CD4-positive, alpha-beta T cell treated with Interleukin-17A for 1 hour (primary cell): ENCODE measurements at regions not wholly inside any gene's neighbourhood (a gene's known extent, or its start where the extent isn't known, plus 50 kb on each side); places are given as distances from the start of the nearest gene placed in this dataset.
"Not testable (repeated sequence)": the region's sequence is repeated elsewhere in the genome, so short reads cannot be mapped to it uniquely, and the experiment has no call there.

ENCODE experiments used
- DNase-seq: peaks from one replicate; pipeline ENCODE4 v3.0.0-alpha.2; 2020

- DNase-seq = no peak
These were observed 93.2 kb downstream of the TEX29 start for GRCh38 chr13:111413407-111414187.

- DNase-seq = no peak
These were observed 93.9 kb downstream of the TEX29 start for GRCh38 chr13:111414341-111414740.

GRCh38 chr13:111415246-111415645 lies 94.8 kb downstream of the TEX29 start:
- DNase-seq = no peak

DNA sequence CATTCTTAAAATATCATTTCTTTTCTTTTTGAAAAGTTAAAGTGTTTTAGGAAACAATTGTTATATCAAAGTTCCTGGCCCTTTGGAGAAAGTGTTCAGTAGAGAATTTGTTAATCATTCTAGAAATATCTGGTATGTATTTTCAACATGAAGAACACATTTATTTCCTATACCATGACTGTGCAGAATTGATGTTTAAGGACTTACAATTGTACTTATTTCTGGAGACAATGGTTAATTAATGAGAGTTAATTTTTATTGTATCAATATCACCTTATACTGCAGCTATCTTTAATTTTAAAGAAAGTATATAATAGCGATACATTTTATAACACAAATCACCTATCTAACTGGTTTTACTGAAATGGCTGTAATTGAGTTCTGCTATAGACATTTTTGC lies 95.3 kb downstream of the TEX29 start:
- DNase-seq = no peak

- no peak for DNase-seq
These were observed 97.7 kb downstream of the TEX29 start for GRCh38 chr13:111418101-111418500.

DNA sequence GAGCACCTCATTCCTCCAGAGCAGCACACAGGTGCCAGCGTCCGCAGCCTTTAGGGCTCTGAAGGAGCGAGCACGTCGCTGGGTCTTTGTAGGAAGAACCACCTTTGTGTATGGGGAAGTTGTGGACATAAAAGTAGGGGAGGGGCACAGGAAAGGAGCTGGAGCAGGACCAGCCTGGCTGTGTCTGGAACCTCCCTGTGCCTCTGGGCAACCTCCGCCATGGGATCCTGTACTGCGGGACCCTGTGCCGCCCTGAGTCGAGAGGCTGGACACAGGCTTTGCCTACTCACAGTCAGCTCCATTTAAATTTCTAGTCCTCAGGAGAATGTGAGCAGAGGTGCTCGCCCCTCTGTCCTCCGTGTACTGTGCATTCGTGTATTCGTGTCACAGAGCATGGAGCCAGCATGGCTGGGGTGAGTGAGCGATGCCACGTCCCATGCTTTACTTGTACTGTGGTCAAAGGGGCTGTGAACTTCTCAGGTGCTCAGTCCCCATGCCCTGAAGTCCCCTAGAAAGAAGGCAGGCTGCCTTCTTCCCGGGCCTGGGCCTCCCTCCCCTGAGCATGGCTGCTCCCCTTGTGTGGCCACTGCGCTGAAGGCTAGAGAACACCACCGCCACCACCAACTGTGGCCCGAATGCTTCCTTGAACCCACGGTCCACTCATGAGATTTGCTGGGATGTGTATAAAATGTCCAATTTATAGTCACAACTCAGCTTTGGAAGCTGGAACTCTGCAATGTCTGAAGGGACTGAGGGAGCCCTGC lies 99.9 kb downstream of the TEX29 start:
- DNase-seq = no peak

DNA sequence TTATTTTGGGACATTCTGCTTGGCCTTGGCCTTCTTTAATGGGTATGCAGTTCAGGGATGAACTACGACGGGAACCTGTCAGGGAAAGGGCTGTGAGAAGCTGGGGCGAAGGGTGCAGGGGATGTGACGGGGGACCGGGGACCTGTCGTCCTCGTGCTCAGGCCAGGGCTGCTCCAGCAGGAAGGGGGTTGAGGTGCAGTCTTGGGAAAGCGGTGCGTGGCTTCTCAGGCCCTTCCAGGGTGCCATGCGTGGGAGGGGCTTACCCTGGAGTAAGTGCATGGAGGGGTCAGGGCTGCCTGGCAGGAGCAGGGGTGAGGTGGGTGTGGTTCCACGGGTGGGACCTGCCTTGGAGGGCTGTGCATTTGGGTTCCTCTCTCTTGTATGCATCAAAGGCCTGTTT lies 100.8 kb downstream of the TEX29 start:
- DNase-seq = no peak

- no peak for DNase-seq
These were observed 101.9 kb downstream of the TEX29 start for GRCh38 chr13:111422348-111422747.

DNA sequence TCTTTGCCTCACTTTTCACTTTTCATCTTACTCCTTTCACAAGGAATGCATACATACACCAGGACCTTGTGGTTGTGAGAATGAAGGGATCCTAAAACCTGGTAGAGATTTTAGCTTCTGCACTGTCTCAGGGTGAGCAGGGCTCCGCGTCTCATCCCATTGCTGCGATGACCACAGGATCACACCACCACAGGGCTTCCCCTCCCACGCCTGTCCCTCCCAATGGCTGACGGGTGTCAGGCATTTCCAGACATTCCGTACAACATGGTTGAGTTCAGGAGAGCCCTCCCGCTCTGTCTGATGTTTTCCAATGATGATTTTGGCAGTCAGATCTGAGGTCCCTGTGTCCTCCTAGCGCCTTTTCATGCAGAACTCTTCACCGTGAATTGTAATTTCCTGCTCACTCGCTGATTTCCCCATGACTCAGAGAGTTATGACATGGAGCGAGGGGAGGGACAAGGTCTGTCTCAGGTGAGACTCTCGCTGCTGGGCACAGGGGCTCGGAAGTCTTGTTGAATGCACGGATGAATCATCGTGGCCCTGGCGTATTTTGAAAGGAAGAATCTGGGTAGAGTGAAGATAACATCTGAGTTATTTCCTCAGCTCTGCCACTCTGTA lies 102.8 kb downstream of the TEX29 start:
- no peak for DNase-seq

DNA sequence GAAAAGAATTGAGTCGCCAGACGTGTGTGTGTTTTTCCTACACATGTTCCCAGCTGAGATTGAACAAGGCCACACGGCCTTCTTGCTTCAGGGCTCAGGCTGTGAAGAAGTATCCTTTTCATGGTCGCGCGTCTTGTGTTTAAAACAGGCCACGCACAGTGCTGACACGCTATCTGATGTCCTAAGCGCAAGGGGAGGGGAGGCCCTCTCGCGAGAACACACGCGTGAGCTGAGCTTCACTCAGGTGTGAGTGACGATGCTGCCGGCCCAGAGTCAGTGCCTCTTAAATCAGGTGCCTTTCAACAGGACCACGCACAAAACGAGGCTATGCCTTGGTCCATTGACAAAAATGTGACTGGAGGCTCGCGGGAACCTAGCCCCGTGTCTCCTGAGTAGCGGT lies 103.7 kb downstream of the TEX29 start:
- no peak for DNase-seq

GRCh38 chr13:111425326-111425725 lies 104.9 kb downstream of the TEX29 start:
- DNase-seq = no peak

- peak; percentile 18 for DNase-seq
These were observed 108.7 kb downstream of the TEX29 start for GRCh38 chr13:111429064-111429558.

DNA sequence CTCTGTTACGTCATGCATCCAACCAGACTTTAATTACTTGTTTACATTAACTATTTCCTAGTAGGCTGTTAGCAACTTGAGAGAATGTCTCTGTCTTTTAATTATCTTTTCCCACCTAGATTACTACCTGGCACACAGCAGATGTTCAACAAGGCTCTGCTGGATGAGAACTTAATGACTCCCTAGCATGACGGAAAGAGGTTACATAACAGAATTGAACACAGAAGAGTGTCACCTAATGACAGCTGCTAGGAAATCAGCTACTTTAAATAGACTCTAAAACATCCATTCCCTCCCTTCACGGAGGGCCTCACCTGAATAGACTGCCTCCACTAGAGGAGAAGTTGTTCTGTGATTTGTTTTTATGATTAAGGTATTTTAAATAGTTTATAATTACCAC lies 110.8 kb downstream of the TEX29 start:
- no peak for DNase-seq

DNA sequence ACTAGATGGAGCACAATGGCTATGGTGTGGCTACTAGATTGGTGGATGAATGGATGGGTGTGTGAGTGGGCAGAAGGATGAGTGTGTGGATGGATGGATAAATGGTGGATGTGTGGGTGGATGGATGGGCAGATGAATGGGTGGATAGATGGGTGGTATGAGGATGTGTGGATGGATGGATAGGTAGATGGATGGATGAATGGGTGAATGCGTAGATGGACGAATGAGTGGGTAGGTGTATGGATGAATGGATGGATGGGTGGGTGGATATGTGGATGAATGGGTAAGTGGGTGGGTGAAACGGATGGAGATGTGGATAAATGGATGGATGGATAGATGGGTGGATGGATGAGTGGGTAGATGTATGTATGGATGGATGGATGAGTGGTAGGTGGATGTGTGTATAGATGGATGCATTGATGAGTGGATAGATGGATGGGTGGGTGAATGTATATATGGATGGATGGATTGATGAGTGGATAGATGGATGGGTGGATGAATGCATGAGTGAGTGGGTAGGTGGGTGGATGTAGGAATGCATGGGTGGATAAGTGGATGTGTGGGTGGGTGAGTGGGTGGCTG lies 114.2 kb downstream of the TEX29 start:
- no peak for DNase-seq

DNA sequence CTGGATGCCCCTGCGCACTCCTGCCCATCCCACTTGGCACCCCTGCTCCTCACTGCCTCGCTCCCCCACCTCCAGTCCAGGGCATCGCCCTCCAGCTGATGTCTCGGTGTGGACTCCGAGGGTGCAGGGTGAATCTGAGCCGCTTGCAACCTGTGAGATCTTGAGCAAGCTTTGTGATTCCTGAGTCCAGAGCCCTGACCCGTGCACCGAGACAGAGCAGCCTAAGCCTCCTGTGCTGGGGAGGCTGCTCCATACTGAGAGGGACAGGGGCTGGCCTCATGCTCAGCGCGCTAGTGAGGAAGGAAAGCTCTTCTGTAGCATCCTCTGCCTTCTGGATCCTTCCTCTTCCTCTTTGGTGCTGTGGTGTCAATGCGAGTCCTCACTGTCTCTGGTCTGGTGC lies 116.0 kb downstream of the TEX29 start:
- DNase-seq = no peak

GRCh38 chr13:111437417-111437816 lies 117.0 kb downstream of the TEX29 start:
- DNase-seq = no peak

GRCh38 chr13:111437856-111438547 lies 117.6 kb downstream of the TEX29 start:
- DNase-seq = no peak

DNA sequence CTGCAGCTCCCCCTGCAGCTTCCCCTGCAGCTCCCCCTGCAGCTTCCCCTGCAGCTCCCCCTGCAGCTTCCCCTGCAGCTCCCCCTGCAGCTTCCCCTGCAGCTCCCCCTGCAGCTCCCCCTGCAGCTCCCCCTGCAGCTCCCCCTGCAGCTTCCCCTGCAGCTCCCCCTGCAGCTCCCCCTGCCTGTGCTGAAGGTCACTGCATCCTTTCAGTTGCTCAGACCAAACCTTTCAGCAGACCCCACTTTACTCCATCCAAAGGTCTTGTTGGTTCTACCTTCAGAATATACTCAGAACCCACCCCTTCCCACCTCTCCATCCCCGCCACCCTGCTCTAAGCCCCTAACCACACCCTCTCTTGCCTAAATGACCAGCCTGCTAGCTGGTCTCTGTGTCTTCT lies 120.0 kb downstream of the TEX29 start:
- DNase-seq = not testable (repeated sequence)

- no peak for DNase-seq
These were observed 123.5 kb downstream of the TEX29 start for GRCh38 chr13:111443981-111444380.

DNA sequence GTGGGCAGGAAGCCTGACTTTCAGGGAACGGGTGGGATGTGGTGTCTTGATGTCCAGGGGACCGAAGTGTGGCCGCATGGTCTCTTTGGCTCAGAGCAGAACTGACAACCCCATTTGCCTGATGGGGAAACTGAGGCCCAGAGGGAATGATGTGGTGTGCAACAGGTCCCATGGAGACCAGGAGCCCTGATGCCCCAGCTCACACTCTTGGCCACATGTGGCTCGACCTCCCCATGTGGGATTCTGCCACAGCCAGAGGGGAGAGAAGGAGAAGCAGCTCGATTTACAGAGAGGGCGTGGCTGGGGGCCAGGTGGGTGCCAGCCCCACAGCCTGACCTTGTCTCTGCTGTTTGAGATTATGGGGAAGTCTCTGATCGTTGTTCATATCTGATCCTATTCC lies 128.1 kb downstream of the TEX29 start:
- no peak for DNase-seq

- DNase-seq = no peak
These were observed 128.6 kb downstream of the TEX29 start for GRCh38 chr13:111449041-111449440.

DNA sequence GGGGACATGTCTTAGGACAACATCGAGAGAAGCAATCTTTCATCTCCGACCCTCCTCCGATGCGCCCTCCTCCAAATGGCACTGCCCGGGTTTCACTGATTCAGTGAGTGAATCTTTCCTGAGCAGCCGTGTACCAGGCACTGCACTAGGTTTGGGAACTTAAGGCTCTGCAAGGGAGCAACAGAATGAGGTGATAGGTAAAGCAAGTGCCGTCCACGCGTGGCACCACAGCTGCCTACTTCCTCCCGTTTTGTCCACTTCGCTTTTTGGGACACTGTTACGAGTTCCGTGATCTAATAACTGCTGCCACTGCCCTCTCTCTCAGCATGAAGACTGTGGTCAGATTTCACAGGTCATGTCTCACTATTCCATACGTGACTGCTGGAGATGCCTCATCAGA lies 131.0 kb downstream of the TEX29 start:
- DNase-seq = no peak
